ENCODE measurements at regions not wholly inside any gene's neighbourhood (a gene's known extent, or its start where the extent isn't known, plus 50 kb on each side); places are given as distances from the start of the nearest gene placed in this dataset.
A peak's percentile ranks its signal among the peaks of the same experiment; 100 is the strongest.

DNA sequence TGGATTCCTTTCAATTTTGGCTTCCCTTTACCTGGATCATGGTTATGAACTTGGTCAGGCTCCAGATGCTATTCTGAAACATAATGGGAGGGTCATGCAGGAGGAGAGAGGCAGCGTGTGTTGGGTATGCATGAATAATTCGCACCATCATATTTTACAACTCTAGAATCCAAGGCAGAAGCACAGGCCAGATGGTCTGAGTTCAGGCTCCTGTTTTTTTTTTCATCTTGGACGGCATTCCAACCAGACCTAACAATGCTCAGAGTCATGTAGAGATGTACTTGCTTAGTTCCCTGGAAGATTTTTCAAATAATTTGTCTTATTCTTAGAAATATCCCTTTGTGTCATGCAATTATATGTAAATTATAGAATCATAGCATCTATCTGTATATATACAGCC lies 393.5 kb downstream of the JRKL start:
- H3K4me2 ChIP-seq (ENCODE audit: low read length) = no peak overlapping the region
- H3K4me1 ChIP-seq (ENCODE audit: insufficient read depth, low read length) = no peaks in the 10 kb centered on the region
- intact Hi-C loops (cut with micrococcal nuclease) = no loop called here
- no peaks in the 10 kb centered on the region for H4K20me1 ChIP-seq (ENCODE audit: low read length)
- peak; percentile 22 for DNase-seq
- no peak overlapping the region for H2AFZ ChIP-seq (ENCODE audit: low read length)
- H3K36me3 ChIP-seq (ENCODE audit: low read depth, low read length) = no peaks in the 10 kb centered on the region
- H3K9ac ChIP-seq (ENCODE audit: low read length) = no peak overlapping the region
- ATAC-seq = no peak
- H3K27me3 ChIP-seq (ENCODE audit: low read length) = peaks cover 26% of the 10 kb centered on the region; the same call in 1 of the 2 replicates
- TF ChIP-seq CTCF (conservative IDR thresholded peaks at IDR 0.05; ENCODE audit: low read depth, low read length) (no peak), EZH2phosphoT487 (IDR thresholded peaks at IDR 0.05; ENCODE audit: borderline replicate concordance, low read length) (no peak), EZH2 (IDR thresholded peaks at IDR 0.05; ENCODE audit: low read length, unreplicated experiment) (no peak)
- ChIA-PET POLR2A (ENCODE audit: unreplicated experiment) (no interaction called here), CTCF (no interaction called here)
- H3K79me2 ChIP-seq (ENCODE audit: low read length) = no peaks in the 10 kb centered on the region
- H3K4me3 ChIP-seq (ENCODE audit: low read length) = no peak overlapping the region
- H3K9me2 ChIP-seq (replicated peaks; ENCODE audit: low read length) = no peaks in the 10 kb centered on the region
- H3K9me3 ChIP-seq (ENCODE audit: low read length) = no peaks in the 10 kb centered on the region
- H3K27ac ChIP-seq (ENCODE audit: low read length) = no peak overlapping the region
- H3F3A ChIP-seq (ENCODE audit: low read length, unreplicated experiment) = no peaks in the 10 kb centered on the region
- no TSS peak for BruUV-seq (replicated peaks)

- CTCF ChIA-PET = no interaction called here
- Histone ChIP-seq H3K36me3 (ENCODE audit: low read depth, low read length) (no peaks in the 10 kb centered on the region), H3K9me3 (ENCODE audit: low read length) (no peaks in the 10 kb centered on the region), H3K27me3 (ENCODE audit: low read length) (peaks cover 21% of the 10 kb centered on the region; the same call in 1 of the 2 replicates), H3K79me2 (ENCODE audit: low read length) (no peaks in the 10 kb centered on the region), H3K4me3 (ENCODE audit: low read length) (no peak overlapping the region), H3K27ac (ENCODE audit: low read length) (no peak overlapping the region), H2AFZ (ENCODE audit: low read length) (no peak overlapping the region), H4K20me1 (ENCODE audit: low read length) (no peaks in the 10 kb centered on the region), H3K4me1 (ENCODE audit: insufficient read depth, low read length) (no peaks in the 10 kb centered on the region), H3K9ac (ENCODE audit: low read length) (no peak overlapping the region), H3K9me2 (replicated peaks; ENCODE audit: low read length) (no peaks in the 10 kb centered on the region), H3K4me2 (ENCODE audit: low read length) (no peak overlapping the region), H3F3A (ENCODE audit: low read length, unreplicated experiment) (no peaks in the 10 kb centered on the region)
- no TSS peak for BruUV-seq (replicated peaks)
- ATAC-seq (no peak), DNase-seq (no peak)
- intact Hi-C loops (cut with micrococcal nuclease) = no loop called here
- POLR2A ChIA-PET (ENCODE audit: unreplicated experiment) = no interaction called here
- TF ChIP-seq EZH2phosphoT487 (IDR thresholded peaks at IDR 0.05; ENCODE audit: borderline replicate concordance, low read length) (no peak), CTCF (conservative IDR thresholded peaks at IDR 0.05; ENCODE audit: low read depth, low read length) (no peak), EZH2 (IDR thresholded peaks at IDR 0.05; ENCODE audit: low read length, unreplicated experiment) (no peak)
Measured at GRCh38 chr11:96785073-96785472, 395.3 kb downstream of the JRKL start.

- Histone ChIP-seq H3K4me1 (ENCODE audit: insufficient read depth, low read length) (no peaks in the 10 kb centered on the region), H3F3A (ENCODE audit: low read length, unreplicated experiment) (no peaks in the 10 kb centered on the region), H3K9ac (ENCODE audit: low read length) (no peak overlapping the region), H3K27me3 (ENCODE audit: low read length) (peaks cover 20% of the 10 kb centered on the region), H3K9me2 (replicated peaks; ENCODE audit: low read length) (no peaks in the 10 kb centered on the region), H3K36me3 (ENCODE audit: low read depth, low read length) (no peaks in the 10 kb centered on the region), H3K27ac (ENCODE audit: low read length) (no peak overlapping the region), H2AFZ (ENCODE audit: low read length) (no peak overlapping the region), H3K4me3 (ENCODE audit: low read length) (no peak overlapping the region), H3K4me2 (ENCODE audit: low read length) (no peak overlapping the region), H3K9me3 (ENCODE audit: low read length) (no peaks in the 10 kb centered on the region), H3K79me2 (ENCODE audit: low read length) (no peaks in the 10 kb centered on the region), H4K20me1 (ENCODE audit: low read length) (no peaks in the 10 kb centered on the region)
- ATAC-seq (peak; percentile 70), DNase-seq (peak; percentile 33)
- ChIA-PET CTCF (no interaction called here), POLR2A (ENCODE audit: unreplicated experiment) (no interaction called here)
- intact Hi-C loops (cut with micrococcal nuclease) = loop anchor here (5.0 kb wide), 1 partner anchor 47 kb away; no protein-coding TSS in a partner anchor
- BruUV-seq (replicated peaks) = no TSS peak
- TF ChIP-seq EZH2phosphoT487 (IDR thresholded peaks at IDR 0.05; ENCODE audit: borderline replicate concordance, low read length) = no peak
- TF ChIP-seq EZH2 (IDR thresholded peaks at IDR 0.05; ENCODE audit: low read length, unreplicated experiment) = no peak
- TF ChIP-seq CTCF (conservative IDR thresholded peaks at IDR 0.05; ENCODE audit: low read depth, low read length) = peak; percentile 47; the same call in 1 of the 2 replicates
Measured at GRCh38 chr11:96794152-96794551, 404.3 kb downstream of the JRKL start.
